A172 (cell line): ENCODE measurements at regions not wholly inside any gene's neighbourhood (a gene's known extent, or its start where the extent isn't known, plus 50 kb on each side); places are given as distances from the start of the nearest gene placed in this dataset.

Experiments
- DNase-seq: peaks from one replicate; pipeline ENCODE4 v3.0.0-alpha.2; 2015; ENCODE audit warnings: low spot score

DNA sequence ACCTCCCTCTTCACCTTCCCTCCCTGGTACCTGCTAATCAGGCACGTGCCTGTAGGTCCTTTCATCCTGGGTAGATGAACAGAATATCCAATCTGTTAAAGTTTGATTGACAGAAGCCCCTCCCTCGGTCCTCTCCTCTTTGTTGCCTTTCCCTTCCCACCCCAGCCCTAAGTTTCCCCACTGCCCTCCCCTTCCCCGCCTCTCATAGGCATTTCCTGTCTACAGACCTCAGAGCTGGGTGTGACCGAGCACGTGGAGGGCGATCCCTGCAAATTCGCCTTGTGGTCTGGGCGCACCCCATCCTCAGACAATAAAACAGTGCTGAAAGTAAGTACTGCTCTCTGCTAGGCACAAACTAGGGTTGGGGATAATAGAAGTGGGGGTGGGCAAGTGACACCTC lies 239.2 kb upstream of the UMPS start:
- peak; percentile 51 for DNase-seq

- DNase-seq = no peak
Measured at GRCh38 chr3:124491875-124492274, 238.4 kb upstream of the UMPS start.

DNA sequence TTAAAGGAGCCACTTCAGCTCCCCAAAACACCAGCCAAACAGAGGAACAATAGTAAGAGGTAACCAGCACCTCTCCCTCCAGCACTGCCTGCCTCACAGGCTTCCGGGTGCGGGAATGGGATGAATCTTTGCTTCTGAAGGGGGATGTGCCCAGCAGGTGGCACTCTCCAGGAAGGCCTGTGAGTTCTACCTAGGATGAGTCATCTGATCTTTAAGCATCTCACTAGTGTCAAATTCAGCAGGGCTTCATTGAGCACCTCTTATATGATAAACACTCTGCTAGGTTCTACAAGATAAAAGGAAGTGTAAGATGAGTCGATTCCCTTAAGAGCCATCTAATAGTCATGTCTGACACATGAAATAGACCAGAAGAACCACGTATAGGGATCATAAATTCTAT lies 237.4 kb upstream of the UMPS start:
- DNase-seq = peak; percentile 77

- DNase-seq = no peak
Measured at GRCh38 chr3:124496061-124496460, 234.2 kb upstream of the UMPS start.

GRCh38 chr3:124497487-124497886 lies 232.8 kb upstream of the UMPS start:
- no peak for DNase-seq

- no peak for DNase-seq
Measured at GRCh38 chr3:124498891-124499290, 231.4 kb upstream of the UMPS start.

DNA sequence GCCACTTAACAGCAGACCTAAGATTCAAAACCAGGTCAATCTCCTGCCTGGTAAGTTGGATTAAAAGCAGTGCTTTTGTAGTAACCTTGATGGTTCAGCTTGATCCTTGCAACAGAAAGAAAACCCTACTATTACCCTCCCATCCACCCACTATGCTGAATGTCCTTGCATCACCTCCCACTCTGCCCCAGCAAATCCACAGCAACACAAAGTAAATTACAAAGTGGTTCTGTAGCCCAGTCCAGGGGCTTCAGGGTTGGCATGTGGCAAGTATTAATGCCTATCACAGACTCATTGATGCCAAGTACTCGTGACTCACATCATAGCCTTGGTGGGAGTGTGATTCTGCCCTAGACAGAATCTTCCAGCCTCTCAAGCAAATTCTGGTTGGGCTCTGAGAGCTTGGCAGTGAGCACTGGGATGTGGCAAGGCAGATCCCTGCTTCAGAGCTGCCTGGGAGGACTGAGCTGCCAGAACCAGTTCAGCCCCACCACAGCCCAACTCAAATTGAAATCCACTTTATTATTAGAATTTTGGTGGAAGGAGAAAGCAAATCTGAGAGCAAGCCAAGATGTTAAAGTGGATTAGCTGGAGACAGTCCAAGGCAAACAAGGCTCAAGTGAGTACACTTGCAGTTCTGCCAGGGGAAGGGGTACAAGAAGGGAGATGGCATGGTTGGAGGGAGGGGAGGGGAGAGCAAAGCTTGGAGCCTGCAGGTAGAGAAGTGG lies 225.8 kb upstream of the UMPS start:
- DNase-seq = peak; percentile 13

DNA sequence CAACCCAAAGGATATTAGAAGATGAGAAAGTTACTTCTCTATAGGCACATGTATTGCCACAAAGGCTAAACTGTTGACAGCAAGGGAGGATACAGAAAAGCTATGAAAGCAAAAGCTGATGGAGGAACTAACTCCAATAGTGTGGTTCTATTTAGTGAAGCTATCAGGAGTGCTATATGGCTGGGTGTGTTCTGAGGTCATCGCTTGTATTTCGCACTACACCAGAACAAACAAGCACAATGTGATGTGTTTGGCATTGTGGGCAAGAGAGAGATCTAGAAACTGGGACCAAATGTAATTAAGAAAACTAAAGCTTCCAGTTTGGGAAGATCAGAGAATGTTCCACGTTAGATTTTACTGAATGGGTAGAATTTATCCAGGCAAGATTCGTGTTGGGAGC lies 220.4 kb upstream of the UMPS start:
- DNase-seq = no peak

DNA sequence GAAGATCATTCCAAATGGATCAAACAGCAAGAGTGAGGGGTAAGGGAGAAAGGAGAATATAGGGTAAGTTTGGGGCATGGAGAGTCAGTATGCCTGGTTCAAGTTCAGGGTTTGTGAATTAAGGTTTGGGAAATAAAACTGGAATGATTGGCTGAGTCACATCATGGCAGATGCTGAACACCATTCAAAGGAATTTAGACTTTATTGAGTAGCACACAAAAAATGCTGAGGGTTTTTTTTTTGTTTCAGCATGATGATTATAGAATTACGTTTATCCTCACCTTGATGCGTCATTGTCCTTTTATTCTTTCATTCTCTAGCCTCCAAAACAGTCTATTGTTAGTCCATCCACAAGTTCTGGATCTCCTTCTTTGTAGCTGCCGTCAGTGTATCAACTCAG lies 220.0 kb upstream of the UMPS start:
- DNase-seq = peak; percentile 15

DNA sequence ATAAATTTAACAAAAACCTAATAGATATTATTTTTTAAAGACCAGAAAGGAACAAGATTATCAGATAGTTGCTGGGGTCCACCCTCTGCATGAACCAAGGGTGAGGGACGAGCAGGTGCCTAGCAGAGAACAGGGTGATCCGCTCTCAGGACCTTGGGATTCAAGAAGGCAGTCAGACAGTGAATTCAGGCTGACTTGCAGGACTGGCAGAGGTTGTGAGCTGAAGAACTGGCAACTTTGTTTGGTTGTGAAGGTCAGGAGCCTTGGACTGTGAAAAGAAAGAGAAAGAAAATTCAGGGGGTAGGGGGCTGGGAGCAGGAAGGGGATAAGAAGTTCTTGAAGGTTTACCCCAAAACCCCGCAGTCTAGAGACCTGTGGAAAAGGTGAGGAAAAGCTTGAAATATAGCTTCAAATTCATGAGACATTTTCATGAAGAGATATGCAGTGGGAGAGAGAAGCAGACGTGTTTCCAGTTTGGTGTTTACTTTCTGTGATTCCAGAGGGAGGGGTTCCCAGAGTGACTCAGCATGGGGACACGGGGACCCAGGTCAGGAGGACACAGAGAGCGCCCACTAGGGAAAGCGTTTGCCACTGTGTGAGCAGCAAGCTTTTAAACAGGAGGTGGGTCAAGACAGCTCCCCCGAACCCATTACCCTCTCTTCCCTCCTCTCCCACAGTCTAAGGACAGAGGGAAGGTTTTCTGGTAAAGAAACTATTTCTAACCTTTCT lies 217.2 kb upstream of the UMPS start:
- DNase-seq = peak; percentile 39

DNA sequence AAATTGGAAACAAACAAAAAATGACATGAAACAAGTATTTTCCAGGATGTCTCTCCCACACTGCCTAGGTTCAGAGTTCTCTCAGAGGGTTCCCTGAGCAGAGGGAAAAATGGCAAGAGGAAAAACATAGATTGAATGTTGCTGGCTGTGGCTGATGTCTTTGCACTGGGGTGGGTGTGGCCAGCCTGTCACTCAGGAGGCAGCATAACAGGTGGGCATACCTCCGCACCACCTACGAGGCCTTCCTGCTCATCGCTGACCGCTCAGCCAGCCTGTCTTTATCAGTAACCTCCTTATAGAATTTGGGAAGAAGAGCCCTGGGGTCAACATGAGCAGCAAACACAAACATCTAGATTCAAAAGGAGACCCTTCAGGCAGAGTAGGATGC lies 216.6 kb upstream of the UMPS start:
- DNase-seq = no peak

- no peak for DNase-seq
Measured at GRCh38 chr3:124514683-124515082, 215.6 kb upstream of the UMPS start.

- DNase-seq = no peak
Measured at GRCh38 chr3:124516333-124516732, 213.9 kb upstream of the UMPS start.

GRCh38 chr3:124517306-124517705 lies 212.9 kb upstream of the UMPS start:
- no peak for DNase-seq

GRCh38 chr3:124518350-124518749 lies 211.9 kb upstream of the UMPS start:
- no peak for DNase-seq

DNA sequence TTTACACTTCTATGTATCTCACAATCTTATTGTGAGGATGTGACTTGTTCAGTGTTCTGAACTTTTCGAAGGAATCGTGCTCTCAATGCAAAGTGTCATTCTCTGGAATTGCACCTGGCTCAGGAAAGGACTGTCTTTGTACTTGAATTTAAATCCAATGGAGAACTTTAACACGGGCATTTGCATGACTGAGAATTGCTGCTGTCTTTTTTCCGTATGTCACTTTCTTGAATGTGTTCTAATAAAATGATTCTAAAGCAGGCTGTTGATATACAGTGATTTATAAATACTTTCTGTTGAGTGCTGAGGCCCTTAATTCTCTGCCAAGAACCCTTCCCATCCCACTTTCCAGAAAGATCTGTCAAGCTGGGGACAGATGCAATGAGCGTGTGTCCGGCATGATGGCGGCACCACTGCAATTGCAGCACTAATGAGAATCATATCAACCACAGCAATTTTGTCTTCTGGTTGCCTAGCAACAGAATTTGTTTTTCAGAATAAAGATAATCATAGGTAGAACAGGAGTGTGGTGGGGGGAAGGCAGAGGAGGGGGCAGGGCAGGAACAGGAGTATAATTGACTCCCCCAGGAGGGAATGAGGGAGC lies 210.6 kb upstream of the UMPS start:
- no peak for DNase-seq

GRCh38 chr3:124520970-124521369 lies 209.3 kb upstream of the UMPS start:
- DNase-seq = peak; percentile 7

- DNase-seq = no peak
Measured at GRCh38 chr3:124522082-124522625, 208.1 kb upstream of the UMPS start.

- no peak for DNase-seq
Measured at GRCh38 chr3:124526601-124527000, 203.7 kb upstream of the UMPS start.

DNA sequence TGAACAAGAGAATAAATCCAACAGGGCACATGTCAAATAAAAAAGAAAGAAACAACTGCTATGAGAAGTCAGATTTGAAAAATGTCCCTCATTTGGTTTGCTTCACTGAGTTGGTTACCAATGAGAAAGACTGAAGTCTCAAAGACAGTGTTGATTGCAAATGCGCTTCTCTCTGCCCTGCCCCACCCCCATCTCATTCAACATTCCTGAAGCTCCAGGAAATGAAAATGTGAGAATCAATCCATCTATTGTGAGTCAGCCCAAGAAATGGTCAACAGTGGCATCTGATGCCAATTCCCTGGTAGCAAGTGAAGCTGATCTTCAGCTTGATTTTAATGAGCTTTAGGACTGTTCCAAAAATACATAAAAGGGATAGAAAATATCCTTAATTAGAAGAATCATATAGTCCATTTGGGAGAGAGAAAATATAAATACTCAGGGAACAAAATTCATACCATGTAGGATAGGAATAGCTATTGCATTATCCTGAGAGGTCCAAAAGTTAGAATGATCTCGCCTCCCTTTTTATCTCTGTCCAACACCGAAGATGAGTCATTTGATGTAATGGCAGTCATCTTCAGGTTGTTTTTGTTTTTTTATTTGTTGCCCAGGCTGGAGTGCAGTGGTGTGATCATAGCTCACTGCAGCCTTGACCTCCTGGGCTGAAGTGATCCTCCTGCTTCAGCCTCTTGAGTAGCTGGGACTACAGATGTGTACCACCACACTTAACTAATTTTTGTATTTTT lies 200.3 kb upstream of the UMPS start:
- DNase-seq = peak; percentile 39

DNA sequence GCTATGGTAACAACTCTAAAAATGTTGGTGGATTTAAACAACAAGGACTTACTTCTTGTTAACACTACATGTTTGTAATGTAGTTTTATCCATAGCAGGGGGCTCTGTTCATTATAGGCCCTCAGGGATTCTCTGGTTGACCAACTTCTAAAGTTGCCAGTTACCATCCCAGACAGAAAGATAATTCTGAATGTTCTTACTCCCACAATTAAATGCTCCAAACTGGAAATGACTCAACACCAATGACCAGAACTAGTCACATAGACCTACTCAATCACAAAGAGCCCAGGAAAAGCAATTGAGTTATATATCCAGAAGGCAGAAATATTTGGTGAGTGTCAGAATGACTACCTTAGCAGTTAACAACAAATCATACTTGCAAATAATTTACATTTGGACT lies 199.3 kb upstream of the UMPS start:
- DNase-seq = no peak

- DNase-seq = no peak
Measured at GRCh38 chr3:124532071-124532470, 198.2 kb upstream of the UMPS start.
